Loucy (cell line): ENCODE measurements at regions not wholly inside any gene's neighbourhood (a gene's known extent, or its start where the extent isn't known, plus 50 kb on each side); places are given as distances from the start of the nearest gene placed in this dataset.

Experiments used
- H2AFZ ChIP-seq: fragments of 200-600 bp; sonication (generic); 2 replicates; pipeline ENCODE4 v1.6.0; 2016; ENCODE audit warnings: antibody characterized with exemption, mild to moderate bottlenecking, low read length, moderate library complexity
- H3F3A ChIP-seq: fragments of 200-600 bp; 2 replicates; pipeline ENCODE4 v1.6.0; 2016; ENCODE audit warnings: antibody characterized with exemption, low read depth, mild to moderate bottlenecking
- H3K27me3 ChIP-seq: fragments of 200-600 bp; sonication (generic); 2 replicates; pipeline ENCODE4 v1.6.1; 2014; ENCODE audit warnings: low read length, mild to moderate bottlenecking; ENCODE audit not compliant: insufficient read depth, poor library complexity, severe bottlenecking
- H3K36me3 ChIP-seq: fragments of 200-600 bp; sonication (generic); 2 replicates; pipeline ENCODE4 v1.6.1; 2016; ENCODE audit warnings: low read length; ENCODE audit not compliant: insufficient read depth
- H3K4me1 ChIP-seq: fragments of 200-600 bp; sonication (generic); 2 replicates; pipeline ENCODE4 v1.5.1; 2014; ENCODE audit warnings: low read length, mild to moderate bottlenecking; ENCODE audit not compliant: insufficient read depth, poor library complexity, severe bottlenecking
- H3K4me2 ChIP-seq: fragments of 200-600 bp; sonication (generic); 2 replicates; pipeline ENCODE4 v1.6.0; 2014; ENCODE audit warnings: antibody characterized with exemption, low read length, low read depth, mild to moderate bottlenecking; ENCODE audit not compliant: poor library complexity, severe bottlenecking
- H3K4me3 ChIP-seq: fragments of 200-600 bp; sonication (generic); 2 replicates; pipeline ENCODE4 v1.5.1; 2014; ENCODE audit warnings: low read length, mild to moderate bottlenecking, mixed read lengths; ENCODE audit not compliant: poor library complexity, severe bottlenecking
- H3K79me2 ChIP-seq: fragments of 200-600 bp; sonication (generic); 2 replicates; pipeline ENCODE4 v1.6.1; 2014; ENCODE audit warnings: low read length; ENCODE audit not compliant: insufficient read depth
- H3K9ac ChIP-seq: fragments of 200-600 bp; sonication (generic); 2 replicates; pipeline ENCODE4 v1.6.0; 2014; ENCODE audit warnings: mild to moderate bottlenecking, low read depth, low read length, moderate library complexity; ENCODE audit not compliant: poor library complexity, severe bottlenecking
- H3K9me2 ChIP-seq: fragments of 200-600 bp; sonication (generic); replicated peaks from 2 replicates; pipeline ENCODE4 v1.6.1; 2016; ENCODE audit warnings: low read depth, low read length, mixed read lengths
- H3K9me3 ChIP-seq: fragments of 200-600 bp; sonication (generic); 2 replicates; pipeline ENCODE4 v1.6.1; 2014; ENCODE audit warnings: mild to moderate bottlenecking, antibody characterized with exemption, low read length, low read depth; ENCODE audit not compliant: insufficient read depth
- H4K20me1 ChIP-seq: fragments of 200-600 bp; sonication (generic); 2 replicates; pipeline ENCODE4 v1.6.0; 2014; ENCODE audit warnings: antibody characterized with exemption, low read length, mild to moderate bottlenecking; ENCODE audit not compliant: insufficient read depth, poor library complexity, severe bottlenecking
- EZH2phosphoT487 ChIP-seq: fragments of 200-600 bp; IDR thresholded peaks from 2 replicates; pipeline ENCODE4 v1.6.1; 2018; ENCODE audit warnings: antibody characterized with exemption, mild to moderate bottlenecking, moderate library complexity, borderline replicate concordance
- TF ChIP-seq, protein P1 (sequence below): fragments of 200-600 bp; sonication (generic); conservative IDR thresholded peaks from 2 replicates; pipeline ENCODE4 v1.5.1; 2014; ENCODE audit warnings: mild to moderate bottlenecking, antibody characterized with exemption, low read length

DNA sequence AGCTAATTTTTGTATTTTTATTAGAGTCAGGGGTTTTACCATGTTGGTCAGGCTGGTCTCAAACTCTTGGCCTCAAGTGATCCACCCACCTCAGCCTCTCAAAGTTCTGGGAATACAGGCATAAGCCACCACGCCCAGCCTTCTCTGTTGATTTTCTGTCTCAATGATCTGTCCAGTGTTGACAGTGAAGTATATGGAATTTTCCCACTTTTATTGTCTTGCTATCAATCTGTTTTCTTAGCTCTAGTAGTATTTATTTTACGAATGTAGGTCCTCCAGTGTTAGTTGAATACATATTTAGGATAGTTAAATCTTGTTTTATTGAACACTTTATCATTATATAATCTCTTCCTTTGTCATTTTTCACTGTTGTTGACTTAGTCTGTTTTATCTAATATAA, 1603.9 kb downstream of the ADGRL3 start:
- no peak for TF ChIP-seq EZH2phosphoT487
- TF ChIP-seq, protein P1, sequence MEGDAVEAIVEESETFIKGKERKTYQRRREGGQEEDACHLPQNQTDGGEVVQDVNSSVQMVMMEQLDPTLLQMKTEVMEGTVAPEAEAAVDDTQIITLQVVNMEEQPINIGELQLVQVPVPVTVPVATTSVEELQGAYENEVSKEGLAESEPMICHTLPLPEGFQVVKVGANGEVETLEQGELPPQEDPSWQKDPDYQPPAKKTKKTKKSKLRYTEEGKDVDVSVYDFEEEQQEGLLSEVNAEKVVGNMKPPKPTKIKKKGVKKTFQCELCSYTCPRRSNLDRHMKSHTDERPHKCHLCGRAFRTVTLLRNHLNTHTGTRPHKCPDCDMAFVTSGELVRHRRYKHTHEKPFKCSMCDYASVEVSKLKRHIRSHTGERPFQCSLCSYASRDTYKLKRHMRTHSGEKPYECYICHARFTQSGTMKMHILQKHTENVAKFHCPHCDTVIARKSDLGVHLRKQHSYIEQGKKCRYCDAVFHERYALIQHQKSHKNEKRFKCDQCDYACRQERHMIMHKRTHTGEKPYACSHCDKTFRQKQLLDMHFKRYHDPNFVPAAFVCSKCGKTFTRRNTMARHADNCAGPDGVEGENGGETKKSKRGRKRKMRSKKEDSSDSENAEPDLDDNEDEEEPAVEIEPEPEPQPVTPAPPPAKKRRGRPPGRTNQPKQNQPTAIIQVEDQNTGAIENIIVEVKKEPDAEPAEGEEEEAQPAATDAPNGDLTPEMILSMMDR, result no peak
- Histone ChIP-seq H3K79me2 (no peaks in the 10 kb centered on the region), H3F3A (no peaks in the 10 kb centered on the region), H3K36me3 (no peaks in the 10 kb centered on the region), H3K4me2 (no peak overlapping the region), H3K4me1 (no peaks in the 10 kb centered on the region), H3K9me2 (no peaks in the 10 kb centered on the region), H2AFZ (no peak overlapping the region), H3K4me3 (no peak overlapping the region), H3K9ac (no peak overlapping the region), H3K27me3 (no peaks in the 10 kb centered on the region), H4K20me1 (no peaks in the 10 kb centered on the region), H3K9me3 (no peaks in the 10 kb centered on the region)

DNA sequence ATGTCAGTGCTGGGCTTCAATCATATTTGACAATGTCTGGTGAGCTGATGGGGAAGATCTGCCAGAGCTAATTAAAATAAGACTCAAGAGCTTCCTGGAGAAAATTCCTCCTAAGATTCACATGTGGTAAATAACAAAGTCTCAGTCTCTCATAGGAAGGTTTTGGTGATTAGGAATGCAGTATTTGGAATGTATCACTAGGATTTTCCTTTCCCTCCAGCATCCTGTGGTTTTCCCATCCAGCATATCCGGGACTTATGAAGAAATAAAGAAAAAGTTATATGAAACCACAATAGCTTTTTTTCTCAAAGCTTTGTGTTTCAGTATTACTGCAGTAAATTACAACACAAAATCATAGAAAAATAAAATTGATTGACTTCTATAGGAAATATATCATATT, 1597.1 kb downstream of the ADGRL3 start:
- Histone ChIP-seq H2AFZ (no peak overlapping the region), H3K9me2 (no peaks in the 10 kb centered on the region), H3K79me2 (no peaks in the 10 kb centered on the region), H3K4me3 (no peak overlapping the region), H3K36me3 (no peaks in the 10 kb centered on the region), H3K9ac (no peak overlapping the region), H3F3A (no peaks in the 10 kb centered on the region), H3K4me1 (no peaks in the 10 kb centered on the region), H3K27me3 (no peaks in the 10 kb centered on the region), H4K20me1 (no peaks in the 10 kb centered on the region), H3K4me2 (no peak overlapping the region), H3K9me3 (no peaks in the 10 kb centered on the region)
- no peak for TF ChIP-seq EZH2phosphoT487

DNA sequence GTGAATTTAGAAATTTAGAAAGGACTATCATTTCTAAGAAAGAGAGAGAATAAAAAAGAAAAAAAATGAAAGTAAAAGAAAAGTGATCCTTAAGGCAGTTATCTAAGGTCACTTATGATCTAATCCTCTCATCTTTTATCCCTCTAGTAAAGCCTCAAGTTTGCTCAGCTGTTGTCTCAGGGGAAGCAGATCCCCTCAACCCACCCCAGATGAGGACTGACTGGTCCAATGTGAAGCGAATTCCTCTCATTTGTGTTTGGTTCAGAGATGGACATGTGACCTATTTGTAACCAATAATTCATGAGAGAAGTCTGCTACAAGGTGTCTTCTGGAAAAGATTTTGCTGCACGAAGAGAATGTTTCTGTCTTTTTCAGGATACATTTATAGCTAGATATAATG, 1591.3 kb downstream of the ADGRL3 start:
- H3K4me1 ChIP-seq, result no peaks in the 10 kb centered on the region

More for the DNA sequence above, 1591.3 kb downstream of the ADGRL3 start:
- H2AFZ ChIP-seq, result no peak overlapping the region
- H3K4me2 ChIP-seq, result no peak overlapping the region
- no peaks in the 10 kb centered on the region for H3K9me3 ChIP-seq
- TF ChIP-seq, protein P1, result no peak
- TF ChIP-seq EZH2phosphoT487, result no peak
- no peaks in the 10 kb centered on the region for H3K9me2 ChIP-seq
- no peaks in the 10 kb centered on the region for H3K27me3 ChIP-seq
- no peaks in the 10 kb centered on the region for H3F3A ChIP-seq
- no peaks in the 10 kb centered on the region for H3K79me2 ChIP-seq
- no peaks in the 10 kb centered on the region for H4K20me1 ChIP-seq
- no peak overlapping the region for H3K4me3 ChIP-seq
- no peak overlapping the region for H3K9ac ChIP-seq
- H3K36me3 ChIP-seq, result no peaks in the 10 kb centered on the region
